ENCODE measurements at regions not wholly inside any gene's neighbourhood (a gene's known extent, or its start where the extent isn't known, plus 50 kb on each side); places are given as distances from the start of the nearest gene placed in this dataset.

DNA sequence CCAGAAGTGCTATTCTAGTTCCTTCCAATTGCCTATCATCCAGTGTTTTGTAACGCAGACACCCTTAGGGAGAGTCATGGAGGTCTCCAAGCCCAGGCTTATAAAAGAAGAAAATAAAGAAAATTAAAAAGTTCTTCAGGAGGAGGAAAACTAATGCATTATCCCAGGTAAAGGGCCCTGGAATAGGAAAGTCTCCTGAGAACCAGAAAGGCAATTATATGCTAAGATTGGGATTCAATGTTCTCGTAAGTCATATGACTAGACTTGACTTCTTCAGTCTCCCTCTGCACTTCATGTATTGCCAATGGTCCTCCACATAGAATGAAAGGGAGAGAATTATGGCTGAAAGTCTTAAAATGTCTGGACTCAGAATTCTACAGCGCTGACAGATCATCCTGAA is 154.4 kb upstream of the STK32A start:
- Mint-ChIP-seq H3K9me3 (no peaks in the 10 kb centered on the region), H3K27ac (no peak overlapping the region), H3K27me3 (peaks cover 2% of the 10 kb centered on the region), H3K4me1 (ENCODE audit: unreplicated experiment) (peaks cover 9% of the 10 kb centered on the region), H3K4me3 (no peak overlapping the region), H3K36me3 (no peaks in the 10 kb centered on the region)
- DNase-seq (ENCODE audit: extremely low spot score, unreplicated experiment), result no peak
- TF ChIP-seq, protein P1, sequence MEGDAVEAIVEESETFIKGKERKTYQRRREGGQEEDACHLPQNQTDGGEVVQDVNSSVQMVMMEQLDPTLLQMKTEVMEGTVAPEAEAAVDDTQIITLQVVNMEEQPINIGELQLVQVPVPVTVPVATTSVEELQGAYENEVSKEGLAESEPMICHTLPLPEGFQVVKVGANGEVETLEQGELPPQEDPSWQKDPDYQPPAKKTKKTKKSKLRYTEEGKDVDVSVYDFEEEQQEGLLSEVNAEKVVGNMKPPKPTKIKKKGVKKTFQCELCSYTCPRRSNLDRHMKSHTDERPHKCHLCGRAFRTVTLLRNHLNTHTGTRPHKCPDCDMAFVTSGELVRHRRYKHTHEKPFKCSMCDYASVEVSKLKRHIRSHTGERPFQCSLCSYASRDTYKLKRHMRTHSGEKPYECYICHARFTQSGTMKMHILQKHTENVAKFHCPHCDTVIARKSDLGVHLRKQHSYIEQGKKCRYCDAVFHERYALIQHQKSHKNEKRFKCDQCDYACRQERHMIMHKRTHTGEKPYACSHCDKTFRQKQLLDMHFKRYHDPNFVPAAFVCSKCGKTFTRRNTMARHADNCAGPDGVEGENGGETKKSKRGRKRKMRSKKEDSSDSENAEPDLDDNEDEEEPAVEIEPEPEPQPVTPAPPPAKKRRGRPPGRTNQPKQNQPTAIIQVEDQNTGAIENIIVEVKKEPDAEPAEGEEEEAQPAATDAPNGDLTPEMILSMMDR (conservative IDR thresholded peaks at IDR 0.05), result no peak

DNA sequence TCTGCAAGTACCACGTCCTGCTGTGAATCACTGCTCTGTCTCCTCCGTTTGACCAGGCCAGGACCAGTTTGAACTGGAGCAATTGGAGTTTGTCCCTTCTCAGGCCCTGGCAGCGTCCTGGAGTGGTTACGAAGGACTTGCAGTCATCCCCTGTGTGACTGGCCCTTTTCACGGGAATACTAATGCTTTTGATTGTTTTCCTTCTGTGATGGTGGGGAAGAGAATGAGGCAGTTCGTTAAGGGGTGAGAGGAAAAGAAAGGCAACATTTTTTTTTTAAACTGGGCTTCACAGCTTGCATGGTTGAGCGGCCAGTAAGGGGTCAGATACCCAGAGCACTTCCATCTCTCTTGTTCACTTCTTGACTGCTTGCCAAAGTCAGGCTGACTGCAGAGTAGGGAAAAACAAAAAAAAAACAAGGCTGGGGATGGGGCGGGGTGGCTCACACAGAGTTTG is 153.5 kb upstream of the STK32A start:
- H3K9me3 Mint-ChIP-seq, result no peaks in the 10 kb centered on the region
- H3K27ac Mint-ChIP-seq, result no peak overlapping the region
- no peak overlapping the region for H3K4me3 Mint-ChIP-seq
- no peak for DNase-seq (ENCODE audit: extremely low spot score, unreplicated experiment)
- H3K36me3 Mint-ChIP-seq, result no peaks in the 10 kb centered on the region
- TF ChIP-seq, protein P1 (conservative IDR thresholded peaks at IDR 0.05), result no peak
- peaks cover 9% of the 10 kb centered on the region for H3K4me1 Mint-ChIP-seq (ENCODE audit: unreplicated experiment)
- peaks cover 2% of the 10 kb centered on the region for H3K27me3 Mint-ChIP-seq

DNA sequence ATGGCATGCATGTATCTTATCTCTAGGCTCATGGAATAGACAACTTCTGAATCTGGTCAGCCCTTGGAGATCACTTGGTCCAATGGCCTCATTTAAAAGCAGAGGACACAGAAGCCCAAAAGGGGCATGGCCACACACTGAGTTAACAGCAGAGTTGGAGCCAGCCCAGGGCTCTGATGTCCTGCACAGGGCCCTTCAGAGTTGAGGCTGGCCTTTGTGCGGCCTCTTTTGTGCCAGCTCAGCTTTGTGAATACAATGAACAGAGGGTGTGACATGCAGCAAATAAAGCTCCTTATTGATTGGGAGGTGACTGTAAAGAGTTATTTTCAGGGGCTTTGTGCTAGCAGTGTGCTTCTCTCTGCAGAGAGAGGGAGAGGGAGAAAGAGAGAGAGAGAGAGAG is 150.1 kb upstream of the STK32A start:
- no peak overlapping the region for H3K4me3 Mint-ChIP-seq
- no peak overlapping the region for H3K27ac Mint-ChIP-seq
- TF ChIP-seq, protein P1 (conservative IDR thresholded peaks at IDR 0.05), result no peak
- no peaks in the 10 kb centered on the region for H3K9me3 Mint-ChIP-seq
- H3K36me3 Mint-ChIP-seq, result no peaks in the 10 kb centered on the region
- peaks cover 2% of the 10 kb centered on the region for H3K27me3 Mint-ChIP-seq
- DNase-seq (ENCODE audit: extremely low spot score, unreplicated experiment), result no peak
- peaks cover 9% of the 10 kb centered on the region for H3K4me1 Mint-ChIP-seq (ENCODE audit: unreplicated experiment)

DNA sequence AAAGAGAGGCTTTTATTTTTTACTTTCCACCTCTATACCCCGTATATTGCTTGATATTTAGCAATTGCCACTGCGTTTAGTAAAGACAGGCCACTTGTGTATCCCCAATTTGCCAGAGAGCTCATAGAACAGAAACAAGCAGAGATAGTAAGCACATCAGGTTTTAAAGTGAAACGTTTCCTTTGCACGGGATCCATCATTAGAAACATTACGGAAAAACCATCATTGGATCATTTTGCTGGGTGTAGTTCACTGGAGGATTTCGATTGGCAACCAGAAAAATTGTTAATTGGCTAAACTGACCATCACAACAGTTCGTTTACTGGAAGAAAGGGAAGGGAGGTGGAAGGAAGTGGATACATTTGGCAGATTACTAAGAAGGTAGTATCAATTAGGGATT is 149.4 kb upstream of the STK32A start:
- Mint-ChIP-seq H3K27me3 (peaks cover 2% of the 10 kb centered on the region), H3K4me1 (ENCODE audit: unreplicated experiment) (peaks cover 9% of the 10 kb centered on the region)
- TF ChIP-seq, protein P1 (conservative IDR thresholded peaks at IDR 0.05), result no peak

DNA sequence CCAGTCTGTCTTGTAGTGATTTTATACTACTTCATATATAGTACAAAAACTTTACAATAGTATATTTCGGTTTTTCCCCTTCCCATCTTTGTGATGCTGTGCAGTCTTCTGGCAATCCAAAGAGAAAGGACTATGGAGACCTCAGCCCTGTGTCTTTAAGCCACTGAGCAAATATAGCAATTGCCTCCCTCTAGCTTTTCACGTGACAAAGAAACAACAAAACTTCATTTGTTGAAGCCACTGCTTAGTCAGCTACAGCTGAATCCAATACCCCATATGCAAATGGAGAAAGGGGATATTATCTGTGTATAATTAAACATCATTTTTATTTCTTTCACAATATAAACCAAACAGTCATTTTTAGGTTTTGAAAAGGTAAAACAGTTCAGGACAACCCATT is 142.8 kb upstream of the STK32A start:
- TF ChIP-seq, protein P1 (conservative IDR thresholded peaks at IDR 0.05), result no peak
- no peak for DNase-seq (ENCODE audit: extremely low spot score, unreplicated experiment)
- no peak overlapping the region for H3K4me3 Mint-ChIP-seq
- H3K36me3 Mint-ChIP-seq, result no peaks in the 10 kb centered on the region
- H3K9me3 Mint-ChIP-seq, result no peaks in the 10 kb centered on the region
- no peaks in the 10 kb centered on the region for H3K27me3 Mint-ChIP-seq
- H3K4me1 Mint-ChIP-seq (ENCODE audit: unreplicated experiment), result no peaks in the 10 kb centered on the region
- H3K27ac Mint-ChIP-seq, result no peak overlapping the region

More for the DNA sequence above, 149.4 kb upstream of the STK32A start:
- H3K9me3 Mint-ChIP-seq, result no peaks in the 10 kb centered on the region
- no peak overlapping the region for H3K4me3 Mint-ChIP-seq
- no peak for DNase-seq (ENCODE audit: extremely low spot score, unreplicated experiment)
- no peak overlapping the region for H3K27ac Mint-ChIP-seq
- no peaks in the 10 kb centered on the region for H3K36me3 Mint-ChIP-seq

DNA sequence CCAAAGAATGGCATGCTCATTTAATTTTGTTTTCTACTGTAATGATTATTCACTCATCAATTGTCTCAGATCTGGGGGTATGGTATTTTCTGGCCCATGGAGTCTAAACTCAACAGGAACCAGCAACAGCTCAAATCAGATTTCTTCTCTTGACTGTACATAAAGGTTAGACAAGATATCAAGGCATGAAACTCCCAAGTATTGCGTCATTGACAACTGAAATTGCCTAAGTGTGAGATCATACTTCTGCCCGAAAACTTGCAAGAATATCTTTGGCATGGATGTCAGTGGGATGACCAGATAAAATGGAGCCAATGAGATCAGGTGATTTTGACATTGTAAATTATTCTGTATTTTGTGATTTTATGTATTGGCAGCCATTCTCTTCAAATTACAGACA is 141.7 kb upstream of the STK32A start:
- H3K9me3 Mint-ChIP-seq, result no peaks in the 10 kb centered on the region
- H3K36me3 Mint-ChIP-seq, result no peaks in the 10 kb centered on the region
- no peak for DNase-seq (ENCODE audit: extremely low spot score, unreplicated experiment)
- H3K27ac Mint-ChIP-seq, result no peak overlapping the region
- H3K27me3 Mint-ChIP-seq, result no peaks in the 10 kb centered on the region
- peaks cover 3% of the 10 kb centered on the region for H3K4me1 Mint-ChIP-seq (ENCODE audit: unreplicated experiment)
- TF ChIP-seq, protein P1 (conservative IDR thresholded peaks at IDR 0.05), result no peak
- no peak overlapping the region for H3K4me3 Mint-ChIP-seq

Measured in type B pancreatic cell (in vitro differentiated cells).